Osteoblast (primary cell): ENCODE measurements at regions not wholly inside any gene's neighbourhood (a gene's known extent, or its start where the extent isn't known, plus 50 kb on each side); places are given as distances from the start of the nearest gene placed in this dataset.

Experiments used
- DNase-seq: peaks from one replicate; pipeline ENCODE4 v3.0.0; 2011; ENCODE audit warnings: low spot score, mixed read lengths; ENCODE audit not compliant: insufficient read length; ENCODE audit errors: missing footprints
- H2AFZ ChIP-seq: 2 replicates; pipeline ENCODE4 v1.6.0; 2011; ENCODE audit warnings: mild to moderate bottlenecking, low read length
- H3K27ac ChIP-seq: 2 replicates; pipeline ENCODE4 v1.5.1; 2011; ENCODE audit warnings: mild to moderate bottlenecking, low read depth, low read length, moderate library complexity
- H3K27me3 ChIP-seq: 2 replicates; pipeline ENCODE4 v1.6.0; 2012; ENCODE audit warnings: mild to moderate bottlenecking, control low read depth, inconsistent platforms, low read length, moderate library complexity; ENCODE audit not compliant: insufficient read depth
- H3K36me3 ChIP-seq: 2 replicates; pipeline ENCODE4 v1.5.1; 2011; ENCODE audit warnings: mild to moderate bottlenecking, low read length, control low read depth, moderate library complexity; ENCODE audit not compliant: insufficient read depth
- H3K4me1 ChIP-seq: 2 replicates; pipeline ENCODE4 v1.5.1; 2011; ENCODE audit warnings: mild to moderate bottlenecking, low read length, control low read depth, moderate library complexity; ENCODE audit not compliant: insufficient read depth
- H3K4me2 ChIP-seq: 2 replicates; pipeline ENCODE4 v1.6.0; 2011; ENCODE audit warnings: mild to moderate bottlenecking, low read length; ENCODE audit not compliant: insufficient read depth
- H3K4me3 ChIP-seq: fragments of 200-600 bp; sonication (generic); 3 replicates; pipeline ENCODE4 v1.5.1; 2012; ENCODE audit warnings: mild to moderate bottlenecking, low read length, inconsistent platforms; ENCODE audit not compliant: insufficient read depth
- H3K79me2 ChIP-seq: 2 replicates; pipeline ENCODE4 v1.6.0; 2012; ENCODE audit warnings: mild to moderate bottlenecking, low read length, control low read depth, inconsistent platforms; ENCODE audit not compliant: insufficient read depth
- H3K9me3 ChIP-seq: 2 replicates; pipeline ENCODE4 v1.5.1; 2011; ENCODE audit warnings: low read depth, low read length, control low read depth
- H4K20me1 ChIP-seq: 2 replicates; pipeline ENCODE4 v1.6.0; 2012; ENCODE audit warnings: mild to moderate bottlenecking, low read length, control low read depth; ENCODE audit not compliant: insufficient read depth
- CTCF ChIP-seq: IDR thresholded peaks from 2 replicates; pipeline ENCODE4 v1.5.1; 2011; ENCODE audit warnings: mild to moderate bottlenecking, low read depth, low read length, moderate library complexity; ENCODE audit errors: extremely low read depth

GRCh38 chr4:31189938-31190337, 469.8 kb downstream of the PCDH7 start:
- no peak for TF ChIP-seq CTCF
- no peaks in the 10 kb centered on the region for H3K9me3 ChIP-seq
- no peak for DNase-seq

DNA sequence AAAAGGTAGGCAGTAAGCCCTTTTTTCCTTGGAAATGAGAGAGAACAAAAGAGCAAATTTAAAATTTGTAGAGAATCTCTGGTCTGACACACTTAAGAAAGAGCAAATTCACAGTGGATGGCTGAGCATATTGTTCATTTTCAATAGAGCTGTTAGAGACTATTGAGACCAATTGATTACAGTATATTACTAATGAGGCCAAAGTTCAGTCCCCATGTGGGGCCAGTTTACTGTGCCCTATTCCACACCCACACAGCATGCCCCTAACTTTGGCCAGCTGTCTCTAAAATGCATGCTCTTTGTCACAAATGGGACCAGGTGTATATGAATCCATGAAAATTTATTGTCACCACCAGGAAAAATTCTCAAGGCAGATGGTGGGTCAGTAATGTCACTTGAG, 470.5 kb downstream of the PCDH7 start:
- no peaks in the 10 kb centered on the region for H3K79me2 ChIP-seq
- H2AFZ ChIP-seq, result no peak overlapping the region
- no peaks in the 10 kb centered on the region for H4K20me1 ChIP-seq
- H3K4me3 ChIP-seq, result no peak overlapping the region
- no peaks in the 10 kb centered on the region for H3K36me3 ChIP-seq
- no peaks in the 10 kb centered on the region for H3K9me3 ChIP-seq
- no peak overlapping the region for H3K27ac ChIP-seq
- no peak overlapping the region for H3K4me2 ChIP-seq
- no peaks in the 10 kb centered on the region for H3K27me3 ChIP-seq
- no peaks in the 10 kb centered on the region for H3K4me1 ChIP-seq
- DNase-seq, result no peak
- no peak for TF ChIP-seq CTCF

More at GRCh38 chr4:31189938-31190337, 469.8 kb downstream of the PCDH7 start:
- H2AFZ ChIP-seq, result no peak overlapping the region
- no peak overlapping the region for H3K4me3 ChIP-seq
- no peaks in the 10 kb centered on the region for H3K4me1 ChIP-seq
- H3K27me3 ChIP-seq, result no peaks in the 10 kb centered on the region
- no peak overlapping the region for H3K27ac ChIP-seq
- H4K20me1 ChIP-seq, result no peaks in the 10 kb centered on the region
- no peak overlapping the region for H3K4me2 ChIP-seq
- no peaks in the 10 kb centered on the region for H3K36me3 ChIP-seq
- H3K79me2 ChIP-seq, result no peaks in the 10 kb centered on the region

DNA sequence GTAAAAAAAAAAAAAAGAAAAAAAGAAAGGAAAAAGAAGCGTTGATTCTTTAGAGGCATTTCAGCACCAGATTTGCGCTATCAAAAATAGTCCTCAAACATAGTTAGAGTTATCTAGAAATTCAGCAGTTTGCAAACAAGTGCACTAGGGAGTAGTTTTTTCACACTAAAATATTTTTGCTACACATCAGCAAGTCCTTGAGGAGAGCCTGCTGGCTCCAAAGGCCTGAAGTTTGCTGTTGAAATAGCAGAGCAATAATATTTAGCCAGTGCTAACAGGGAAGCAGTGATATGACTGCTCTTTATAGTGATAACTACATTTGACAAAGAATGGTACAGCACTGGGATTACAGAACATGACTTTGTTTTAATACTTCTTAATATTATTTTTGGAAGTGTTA, 472.2 kb downstream of the PCDH7 start:
- no peak for DNase-seq

GRCh38 chr4:31193521-31193920, 473.4 kb downstream of the PCDH7 start:
- Histone ChIP-seq H3K4me3 (no peak overlapping the region), H3K79me2 (no peaks in the 10 kb centered on the region), H3K36me3 (no peaks in the 10 kb centered on the region), H3K4me2 (no peak overlapping the region), H3K27me3 (no peaks in the 10 kb centered on the region), H3K9me3 (no peaks in the 10 kb centered on the region), H4K20me1 (no peaks in the 10 kb centered on the region), H3K4me1 (no peaks in the 10 kb centered on the region), H3K27ac (no peak overlapping the region), H2AFZ (no peak overlapping the region)
- no peak for DNase-seq
- TF ChIP-seq CTCF, result no peak

More for the DNA sequence above, 472.2 kb downstream of the PCDH7 start:
- TF ChIP-seq CTCF, result no peak
- H3K36me3 ChIP-seq, result no peaks in the 10 kb centered on the region
- H3K4me1 ChIP-seq, result no peaks in the 10 kb centered on the region
- no peaks in the 10 kb centered on the region for H3K79me2 ChIP-seq
- no peaks in the 10 kb centered on the region for H3K9me3 ChIP-seq
- H3K27me3 ChIP-seq, result no peaks in the 10 kb centered on the region
- no peak overlapping the region for H2AFZ ChIP-seq
- no peaks in the 10 kb centered on the region for H4K20me1 ChIP-seq
- H3K4me3 ChIP-seq, result no peak overlapping the region
- H3K4me2 ChIP-seq, result no peak overlapping the region
- no peak overlapping the region for H3K27ac ChIP-seq
